ENCODE measurements at regions not wholly inside any gene's neighbourhood (a gene's known extent, or its start where the extent isn't known, plus 50 kb on each side); places are given as distances from the start of the nearest gene placed in this dataset.

- no peaks in the 10 kb centered on the region for H3K36me3 ChIP-seq (ENCODE audit: control insufficient read depth in 3 of 3, insufficient read depth in 3 of 3, low read length in 3 of 3)
- no peak overlapping the region for H3K4me3 ChIP-seq (ENCODE audit: low read length in 3 of 3)
- peaks cover 0 to 5% (median 0%) of the 10 kb centered on the region in 3 donors for H3K9me3 ChIP-seq (ENCODE audit: control insufficient read depth in 3 of 3, low read length in 3 of 3)
- H3K27me3 ChIP-seq (ENCODE audit: control insufficient read depth in 3 of 3, insufficient read depth in 3 of 3, low read length in 3 of 3) = no peaks in the 10 kb centered on the region
- no peak overlapping the region for H3K27ac ChIP-seq (ENCODE audit: low read depth, low read length)
- peaks cover 0 to 2% (median 0%) of the 10 kb centered on the region in 3 donors for H3K4me1 ChIP-seq (ENCODE audit: control insufficient read depth in 3 of 3, insufficient read depth in 3 of 3, low read length in 3 of 3)
- H3K9ac ChIP-seq (ENCODE audit: low read depth in 1 of 3, low read length in 3 of 3) = no peak overlapping the region
Measured at GRCh38 chr20:10873026-10873425, 199.2 kb upstream of the JAG1 start.

GRCh38 chr20:10875653-10876052 lies 201.9 kb upstream of the JAG1 start:
- no peak overlapping the region for H3K4me3 ChIP-seq (ENCODE audit: low read length in 3 of 3)
- no peak overlapping the region for H3K27ac ChIP-seq (ENCODE audit: low read depth, low read length)
- peaks cover 0 to 2% (median 0%) of the 10 kb centered on the region in 3 donors for H3K4me1 ChIP-seq (ENCODE audit: control insufficient read depth in 3 of 3, insufficient read depth in 3 of 3, low read length in 3 of 3)
- peaks cover 0 to 5% (median 0%) of the 10 kb centered on the region in 3 donors for H3K9me3 ChIP-seq (ENCODE audit: control insufficient read depth in 3 of 3, low read length in 3 of 3)
- no peaks in the 10 kb centered on the region for H3K27me3 ChIP-seq (ENCODE audit: control insufficient read depth in 3 of 3, insufficient read depth in 3 of 3, low read length in 3 of 3)
- no peaks in the 10 kb centered on the region for H3K36me3 ChIP-seq (ENCODE audit: control insufficient read depth in 3 of 3, insufficient read depth in 3 of 3, low read length in 3 of 3)
- H3K9ac ChIP-seq (ENCODE audit: low read depth in 1 of 3, low read length in 3 of 3) = no peak overlapping the region

DNA sequence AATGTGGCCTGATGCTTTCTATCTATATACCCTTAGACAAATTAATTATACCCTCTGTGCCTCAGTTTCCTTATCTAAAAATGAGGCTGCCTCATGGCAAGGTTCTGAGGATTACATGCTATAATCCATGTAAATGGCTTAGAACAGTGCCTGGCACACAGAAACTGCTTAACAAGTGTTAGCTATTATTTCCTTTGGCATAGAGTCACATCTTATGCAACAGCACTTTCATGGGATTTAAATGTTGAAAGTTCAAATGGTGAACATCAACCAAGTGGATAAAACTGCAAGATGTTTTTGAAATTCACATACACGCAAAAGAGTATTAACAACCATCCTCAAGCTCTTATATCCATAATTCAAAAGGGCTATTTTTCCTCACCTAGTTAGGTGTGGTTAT lies 202.8 kb upstream of the JAG1 start:
- Histone ChIP-seq H3K4me1 (ENCODE audit: control insufficient read depth in 3 of 3, insufficient read depth in 3 of 3, low read length in 3 of 3) (peaks cover 0 to 2% (median 0%) of the 10 kb centered on the region in 3 donors), H3K9me3 (ENCODE audit: control insufficient read depth in 3 of 3, low read length in 3 of 3) (peaks cover 0 to 5% (median 0%) of the 10 kb centered on the region in 3 donors), H3K36me3 (ENCODE audit: control insufficient read depth in 3 of 3, insufficient read depth in 3 of 3, low read length in 3 of 3) (no peaks in the 10 kb centered on the region), H3K4me3 (ENCODE audit: low read length in 3 of 3) (no peak overlapping the region), H3K27ac (ENCODE audit: low read depth, low read length) (no peak overlapping the region), H3K9ac (ENCODE audit: low read depth in 1 of 3, low read length in 3 of 3) (no peak overlapping the region), H3K27me3 (ENCODE audit: control insufficient read depth in 3 of 3, insufficient read depth in 3 of 3, low read length in 3 of 3) (no peaks in the 10 kb centered on the region)

- peaks cover 0 to 5% (median 0%) of the 10 kb centered on the region in 3 donors for H3K9me3 ChIP-seq (ENCODE audit: control insufficient read depth in 3 of 3, low read length in 3 of 3)
- H3K9ac ChIP-seq (ENCODE audit: low read depth in 1 of 3, low read length in 3 of 3) = no peak overlapping the region
- peaks cover 0 to 2% (median 0%) of the 10 kb centered on the region in 3 donors for H3K4me1 ChIP-seq (ENCODE audit: control insufficient read depth in 3 of 3, insufficient read depth in 3 of 3, low read length in 3 of 3)
- no peaks in the 10 kb centered on the region for H3K27me3 ChIP-seq (ENCODE audit: control insufficient read depth in 3 of 3, insufficient read depth in 3 of 3, low read length in 3 of 3)
- H3K4me3 ChIP-seq (ENCODE audit: low read length in 3 of 3) = no peak overlapping the region
- H3K27ac ChIP-seq (ENCODE audit: low read depth, low read length) = no peak overlapping the region
- no peaks in the 10 kb centered on the region for H3K36me3 ChIP-seq (ENCODE audit: control insufficient read depth in 3 of 3, insufficient read depth in 3 of 3, low read length in 3 of 3)
Measured at GRCh38 chr20:10877342-10877741, 203.5 kb upstream of the JAG1 start.

GRCh38 chr20:10883166-10883565 lies 209.4 kb upstream of the JAG1 start:
- Histone ChIP-seq H3K9me3 (ENCODE audit: control insufficient read depth in 3 of 3, low read length in 3 of 3) (no peaks in the 10 kb centered on the region), H3K4me1 (ENCODE audit: control insufficient read depth in 3 of 3, insufficient read depth in 3 of 3, low read length in 3 of 3) (no peaks in the 10 kb centered on the region), H3K27me3 (ENCODE audit: control insufficient read depth in 3 of 3, insufficient read depth in 3 of 3, low read length in 3 of 3) (no peaks in the 10 kb centered on the region), H3K9ac (ENCODE audit: low read depth in 1 of 3, low read length in 3 of 3) (no peak overlapping the region), H3K4me3 (ENCODE audit: low read length in 3 of 3) (no peak overlapping the region), H3K36me3 (ENCODE audit: control insufficient read depth in 3 of 3, insufficient read depth in 3 of 3, low read length in 3 of 3) (no peaks in the 10 kb centered on the region), H3K27ac (ENCODE audit: low read depth, low read length) (no peak overlapping the region)

- H3K4me3 ChIP-seq (ENCODE audit: low read length in 3 of 3) = no peak overlapping the region
- no peaks in the 10 kb centered on the region for H3K36me3 ChIP-seq (ENCODE audit: control insufficient read depth in 3 of 3, insufficient read depth in 3 of 3, low read length in 3 of 3)
- H3K27me3 ChIP-seq (ENCODE audit: control insufficient read depth in 3 of 3, insufficient read depth in 3 of 3, low read length in 3 of 3) = no peaks in the 10 kb centered on the region
- H3K27ac ChIP-seq (ENCODE audit: low read depth, low read length) = no peak overlapping the region
- H3K9me3 ChIP-seq (ENCODE audit: control insufficient read depth in 3 of 3, low read length in 3 of 3) = no peaks in the 10 kb centered on the region
- H3K9ac ChIP-seq (ENCODE audit: low read depth in 1 of 3, low read length in 3 of 3) = no peak overlapping the region
- H3K4me1 ChIP-seq (ENCODE audit: control insufficient read depth in 3 of 3, insufficient read depth in 3 of 3, low read length in 3 of 3) = peaks cover 0 to 4% (median 0%) of the 10 kb centered on the region in 3 donors
Measured at GRCh38 chr20:10893321-10893720, 219.5 kb upstream of the JAG1 start.

GRCh38 chr20:10897336-10897735 lies 223.5 kb upstream of the JAG1 start:
- no peak overlapping the region for H3K27ac ChIP-seq (ENCODE audit: low read depth, low read length)
- no peak overlapping the region for H3K9ac ChIP-seq (ENCODE audit: low read depth in 1 of 3, low read length in 3 of 3)
- peaks cover 0 to 6% (median 0%) of the 10 kb centered on the region in 3 donors for H3K4me1 ChIP-seq (ENCODE audit: control insufficient read depth in 3 of 3, insufficient read depth in 3 of 3, low read length in 3 of 3)
- no peaks in the 10 kb centered on the region for H3K9me3 ChIP-seq (ENCODE audit: control insufficient read depth in 3 of 3, low read length in 3 of 3)
- H3K27me3 ChIP-seq (ENCODE audit: control insufficient read depth in 3 of 3, insufficient read depth in 3 of 3, low read length in 3 of 3) = no peaks in the 10 kb centered on the region
- H3K4me3 ChIP-seq (ENCODE audit: low read length in 3 of 3) = no peak overlapping the region
- H3K36me3 ChIP-seq (ENCODE audit: control insufficient read depth in 3 of 3, insufficient read depth in 3 of 3, low read length in 3 of 3) = no peaks in the 10 kb centered on the region

GRCh38 chr20:10898552-10898951 lies 224.8 kb upstream of the JAG1 start:
- H3K36me3 ChIP-seq (ENCODE audit: control insufficient read depth in 3 of 3, insufficient read depth in 3 of 3, low read length in 3 of 3) = no peaks in the 10 kb centered on the region
- H3K27ac ChIP-seq (ENCODE audit: low read depth, low read length) = no peak overlapping the region
- H3K27me3 ChIP-seq (ENCODE audit: control insufficient read depth in 3 of 3, insufficient read depth in 3 of 3, low read length in 3 of 3) = no peaks in the 10 kb centered on the region

DNA sequence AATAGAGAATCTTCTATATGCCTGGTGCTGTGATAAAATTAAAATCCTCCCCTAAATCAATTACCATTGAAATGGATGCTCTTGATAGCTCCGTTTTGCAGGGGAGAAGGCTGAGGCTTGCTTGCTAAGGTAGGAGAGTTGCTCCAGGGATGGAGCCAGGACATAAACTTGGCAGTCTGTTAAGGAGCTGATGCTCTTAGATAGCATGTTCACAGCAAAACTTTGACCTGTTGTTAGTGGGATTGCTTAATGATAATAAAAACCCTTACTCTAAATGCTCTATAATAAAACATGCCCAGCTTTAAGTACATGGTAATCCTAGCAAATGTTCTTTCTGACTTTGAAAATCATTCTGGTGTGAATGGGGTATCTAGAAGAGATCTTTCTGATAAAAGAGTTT lies 228.4 kb upstream of the JAG1 start:
- H3K4me1 ChIP-seq (ENCODE audit: control insufficient read depth in 3 of 3, insufficient read depth in 3 of 3, low read length in 3 of 3) = peaks cover 0 to 2% (median 0%) of the 10 kb centered on the region in 3 donors
- no peak overlapping the region for H3K27ac ChIP-seq (ENCODE audit: low read depth, low read length)
- no peak overlapping the region for H3K9ac ChIP-seq (ENCODE audit: low read depth in 1 of 3, low read length in 3 of 3)
- H3K27me3 ChIP-seq (ENCODE audit: control insufficient read depth in 3 of 3, insufficient read depth in 3 of 3, low read length in 3 of 3) = no peaks in the 10 kb centered on the region
- H3K9me3 ChIP-seq (ENCODE audit: control insufficient read depth in 3 of 3, low read length in 3 of 3) = no peaks in the 10 kb centered on the region
- no peak overlapping the region for H3K4me3 ChIP-seq (ENCODE audit: low read length in 3 of 3)
- no peaks in the 10 kb centered on the region for H3K36me3 ChIP-seq (ENCODE audit: control insufficient read depth in 3 of 3, insufficient read depth in 3 of 3, low read length in 3 of 3)

More at GRCh38 chr20:10898552-10898951, 224.8 kb upstream of the JAG1 start:
- Histone ChIP-seq H3K9me3 (ENCODE audit: control insufficient read depth in 3 of 3, low read length in 3 of 3) (no peaks in the 10 kb centered on the region), H3K4me1 (ENCODE audit: control insufficient read depth in 3 of 3, insufficient read depth in 3 of 3, low read length in 3 of 3) (peaks cover 0 to 6% (median 0%) of the 10 kb centered on the region in 3 donors), H3K9ac (ENCODE audit: low read depth in 1 of 3, low read length in 3 of 3) (no peak overlapping the region), H3K4me3 (ENCODE audit: low read length in 3 of 3) (no peak overlapping the region)

DNA sequence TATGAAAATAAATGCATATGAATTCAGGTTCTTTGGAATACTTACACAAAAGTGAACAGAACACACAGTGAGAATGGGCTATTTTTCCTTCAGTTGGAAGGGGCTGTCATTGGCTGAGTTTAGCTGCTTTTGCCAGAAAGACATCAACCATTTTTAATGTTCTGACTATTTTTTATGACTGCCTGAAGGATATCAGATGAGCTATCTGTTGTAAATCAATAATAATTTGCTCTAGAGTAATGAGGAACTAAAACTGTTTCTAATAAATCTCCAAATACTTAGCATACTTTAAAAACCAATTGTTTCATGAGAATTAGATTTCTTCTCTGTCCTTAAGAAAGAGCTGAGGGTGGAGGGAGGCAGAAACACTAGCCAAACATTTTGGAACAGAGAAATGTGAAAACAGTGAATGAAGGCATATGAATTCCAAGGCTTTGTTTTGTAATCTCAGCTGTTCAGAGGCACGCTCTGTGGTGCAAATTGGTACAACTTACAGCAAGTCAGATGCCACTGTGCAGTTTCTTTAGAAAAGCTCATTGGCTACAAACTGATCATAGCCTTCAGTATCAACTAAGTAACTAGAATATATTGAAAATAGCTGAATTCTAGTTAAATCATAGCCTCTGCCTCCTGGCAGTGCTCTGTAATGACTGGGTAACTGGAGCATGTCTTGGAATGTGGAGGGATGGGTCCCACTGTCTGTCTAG lies 228.9 kb upstream of the JAG1 start:
- Histone ChIP-seq H3K27ac (ENCODE audit: low read depth, low read length) (no peak overlapping the region), H3K27me3 (ENCODE audit: control insufficient read depth in 3 of 3, insufficient read depth in 3 of 3, low read length in 3 of 3) (no peaks in the 10 kb centered on the region), H3K36me3 (ENCODE audit: control insufficient read depth in 3 of 3, insufficient read depth in 3 of 3, low read length in 3 of 3) (no peaks in the 10 kb centered on the region), H3K9ac (ENCODE audit: low read depth in 1 of 3, low read length in 3 of 3) (no peak overlapping the region), H3K4me1 (ENCODE audit: control insufficient read depth in 3 of 3, insufficient read depth in 3 of 3, low read length in 3 of 3) (peaks cover 0 to 2% (median 0%) of the 10 kb centered on the region in 3 donors), H3K9me3 (ENCODE audit: control insufficient read depth in 3 of 3, low read length in 3 of 3) (no peaks in the 10 kb centered on the region), H3K4me3 (ENCODE audit: low read length in 3 of 3) (no peak overlapping the region)

All from skeletal muscle tissue (tissue), 3 donors.